Trophoblast cell (in vitro differentiated cells and primary cell): ENCODE measurements at regions not wholly inside any gene's neighbourhood (a gene's known extent, or its start where the extent isn't known, plus 50 kb on each side); places are given as distances from the start of the nearest gene placed in this dataset.
A peak's percentile ranks its signal among the peaks of the same experiment; 100 is the strongest.

ENCODE experiments used
- DNase-seq, 2 donors: peaks; one replicate each; pipeline ENCODE4 v3.0.0-alpha.2; 2016
- H2AFZ ChIP-seq: 2 replicates; pipeline ENCODE4 v1.6.1; 2013; ENCODE audit warnings: low read length, moderate library complexity, mild to moderate bottlenecking; ENCODE audit not compliant: insufficient read depth, poor library complexity
- H2AK5ac ChIP-seq: 2 replicates; pipeline ENCODE4 v1.6.1; 2013; ENCODE audit warnings: mild to moderate bottlenecking, low read length
- H2BK120ac ChIP-seq: 2 replicates; pipeline ENCODE4 v1.6.1; 2013; ENCODE audit warnings: low read length, mild to moderate bottlenecking, moderate library complexity; ENCODE audit not compliant: insufficient read depth, poor library complexity
- H2BK12ac ChIP-seq: 2 replicates; pipeline ENCODE4 v1.6.1; 2013; ENCODE audit warnings: mild to moderate bottlenecking, low read length, moderate library complexity
- H2BK5ac ChIP-seq: 2 replicates; pipeline ENCODE4 v1.6.1; 2013; ENCODE audit warnings: low read length, low read depth, moderate library complexity, mild to moderate bottlenecking; ENCODE audit not compliant: poor library complexity
- H3K14ac ChIP-seq: 2 replicates; pipeline ENCODE4 v1.6.1; 2013; ENCODE audit warnings: mild to moderate bottlenecking, low read length
- H3K18ac ChIP-seq: 2 replicates; pipeline ENCODE4 v1.6.1; 2013; ENCODE audit warnings: mild to moderate bottlenecking, low read length
- H3K23ac ChIP-seq: 2 replicates; pipeline ENCODE4 v1.6.1; 2013; ENCODE audit warnings: low read length
- H3K27ac ChIP-seq: 2 replicates; pipeline ENCODE4 v1.5.1; 2013; ENCODE audit warnings: low read depth, mild to moderate bottlenecking, inconsistent platforms, low read length, moderate library complexity
- H3K27me3 ChIP-seq: 2 replicates; pipeline ENCODE4 v1.6.1; 2013; ENCODE audit warnings: inconsistent platforms, mild to moderate bottlenecking, low read length, moderate library complexity; ENCODE audit not compliant: insufficient read depth
- H3K36me3 ChIP-seq, 2 experiments: 1 replicate in 1 of 2; 2 replicates in 1 of 2; pipeline ENCODE4 v1.6.1; 2013; ENCODE audit warnings: low read length in 2 of 2, mild to moderate bottlenecking in 2 of 2, moderate library complexity in 1 of 2; ENCODE audit not compliant: insufficient read depth in 2 of 2, control insufficient read depth in 1 of 2
- H3K4ac ChIP-seq: 2 replicates; pipeline ENCODE4 v1.6.1; 2013; ENCODE audit warnings: low read depth, mild to moderate bottlenecking, low read length, moderate library complexity
- H3K4me1 ChIP-seq, 2 experiments: 1 replicate in 1 of 2; 2 replicates in 1 of 2; pipeline ENCODE4 v1.6.1; 2013; ENCODE audit warnings: low read length in 2 of 2, mild to moderate bottlenecking in 2 of 2, moderate library complexity in 1 of 2; ENCODE audit not compliant: insufficient read depth in 2 of 2, control insufficient read depth in 1 of 2
- H3K4me2 ChIP-seq: 2 replicates; pipeline ENCODE4 v1.6.1; 2013; ENCODE audit warnings: inconsistent platforms, mild to moderate bottlenecking, low read length, moderate library complexity
- H3K4me3 ChIP-seq: 2 replicates; pipeline ENCODE4 v1.5.1; 2013; ENCODE audit warnings: mild to moderate bottlenecking, low read depth, low read length, inconsistent platforms
- H3K79me1 ChIP-seq: one replicate; pipeline ENCODE4 v1.6.1; 2013; ENCODE audit warnings: low read length
- H3K79me2 ChIP-seq: 2 replicates; pipeline ENCODE4 v1.6.1; 2013; ENCODE audit warnings: low read length, mild to moderate bottlenecking; ENCODE audit not compliant: control insufficient read depth, insufficient read depth, poor library complexity
- H3K9ac ChIP-seq: 2 replicates; pipeline ENCODE4 v1.6.1; 2013; ENCODE audit warnings: mild to moderate bottlenecking, low read length
- H3K9me3 ChIP-seq: 2 replicates; pipeline ENCODE4 v1.6.1; 2013; ENCODE audit warnings: low read depth, mild to moderate bottlenecking, control low read depth, inconsistent platforms, low read length; ENCODE audit not compliant: insufficient read depth
- H4K12ac ChIP-seq: 2 replicates; pipeline ENCODE4 v1.6.1; 2013; ENCODE audit warnings: low read depth, mild to moderate bottlenecking, low read length, moderate library complexity
- H4K8ac ChIP-seq: 2 replicates; pipeline ENCODE4 v1.6.1; 2013; ENCODE audit warnings: low read depth, mild to moderate bottlenecking, low read length, moderate library complexity
- H4K91ac ChIP-seq: one replicate; pipeline ENCODE4 v1.6.1; 2013; ENCODE audit warnings: low read depth, mild to moderate bottlenecking, low read length, moderate library complexity
- WGBS: extraction: QIAGEN DNeasy Blood & Tissue Kit; methylation state at CpG from one replicate; pipeline ENCODE4 v1.1.7; 2013; ENCODE audit warnings: missing lambda C conversion rate; ENCODE audit not compliant: insufficient read length, insufficient coverage; ENCODE audit errors: extremely low coverage; 5-methylcytosine and 5-hydroxymethylcytosine counted together

GRCh38 chr2:121907928-121908327, 152.5 kb downstream of the TSN start:
- Histone ChIP-seq H3K4me1 (no peaks in the 10 kb centered on the region), H4K12ac (no peak overlapping the region), H3K79me1 (no peaks in the 10 kb centered on the region), H3K18ac (no peak overlapping the region), H3K27ac (no peak overlapping the region), H3K9me3 (no peaks in the 10 kb centered on the region), H3K9ac (no peak overlapping the region), H3K4ac (no peak overlapping the region), H3K4me3 (no peak overlapping the region), H3K27me3 (no peaks in the 10 kb centered on the region), H3K79me2 (no peaks in the 10 kb centered on the region), H3K23ac (no peak overlapping the region), H2AFZ (no peak overlapping the region), H3K4me2 (no peak overlapping the region), H2AK5ac (no peak overlapping the region), H3K36me3 (no peaks in the 10 kb centered on the region), H4K8ac (no peak overlapping the region), H4K91ac (no peak overlapping the region), H3K14ac (no peak overlapping the region), H2BK5ac (no peak overlapping the region), H2BK120ac (no peak overlapping the region), H2BK12ac (no peak overlapping the region)
- no peak for DNase-seq
- no CpG with 5 or more reads among the region's 10 CpGs for WGBS

DNA sequence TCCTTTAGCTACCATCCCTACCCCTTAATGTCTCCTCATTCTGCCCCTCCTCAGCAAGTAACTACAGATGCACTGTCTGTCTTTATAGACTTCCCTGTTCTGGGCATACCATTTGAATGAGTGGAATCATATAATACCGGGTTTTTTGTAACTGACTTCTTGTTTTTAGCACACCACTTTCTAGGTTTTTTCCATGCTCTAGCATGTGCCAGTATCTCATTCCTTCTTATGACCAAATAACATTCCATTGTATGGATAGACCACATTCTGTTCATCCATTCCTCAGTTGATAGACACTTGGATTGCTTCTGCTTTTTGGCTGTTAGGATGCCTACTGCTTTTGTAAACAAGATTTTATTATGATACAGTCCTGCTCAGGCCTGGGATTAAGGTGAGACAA, 154.7 kb downstream of the TSN start:
- no peak overlapping the region for H2BK12ac ChIP-seq
- no peak overlapping the region for H3K23ac ChIP-seq
- H3K36me3 ChIP-seq, result no peaks in the 10 kb centered on the region
- no peaks in the 10 kb centered on the region for H3K79me2 ChIP-seq
- H3K27me3 ChIP-seq, result no peaks in the 10 kb centered on the region
- H3K4ac ChIP-seq, result no peak overlapping the region
- H3K79me1 ChIP-seq, result no peaks in the 10 kb centered on the region
- H3K9ac ChIP-seq, result no peak overlapping the region
- H2BK5ac ChIP-seq, result no peak overlapping the region
- no peak overlapping the region for H4K91ac ChIP-seq
- no peak overlapping the region for H2AK5ac ChIP-seq
- H3K18ac ChIP-seq, result no peak overlapping the region
- no peak overlapping the region for H4K8ac ChIP-seq
- no CpG with 5 or more reads among the region's 1 CpG for WGBS
- H3K4me2 ChIP-seq, result no peak overlapping the region
- H3K4me1 ChIP-seq, result no peaks in the 10 kb centered on the region
- no peak overlapping the region for H2AFZ ChIP-seq
- no peak overlapping the region for H3K14ac ChIP-seq
- no peak overlapping the region for H4K12ac ChIP-seq
- peak in 1 of 2 donors; percentile 72 for DNase-seq
- H3K4me3 ChIP-seq, result no peak overlapping the region
- no peak overlapping the region for H2BK120ac ChIP-seq
- no peak overlapping the region for H3K27ac ChIP-seq
- no peaks in the 10 kb centered on the region for H3K9me3 ChIP-seq

DNA sequence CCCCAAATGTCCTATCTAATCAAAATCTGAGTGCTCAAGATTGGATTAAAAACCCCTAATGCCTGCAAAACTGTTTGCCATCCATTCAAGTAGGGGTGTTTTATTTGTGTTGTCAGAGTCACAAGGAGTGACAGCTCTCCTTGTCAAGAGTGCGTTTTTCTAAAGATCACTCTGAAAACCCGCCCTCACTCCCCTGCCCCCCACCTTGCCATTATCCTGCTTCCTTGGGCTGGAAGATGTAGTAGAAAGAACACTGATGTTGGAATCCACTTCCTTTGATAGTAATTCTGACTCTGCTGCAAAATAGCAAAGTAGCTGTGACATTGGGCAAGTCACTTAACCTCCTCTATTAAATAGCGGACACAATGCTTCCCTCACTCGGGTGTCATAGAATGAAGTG, 155.6 kb downstream of the TSN start:
- H2AK5ac ChIP-seq, result no peak overlapping the region
- H4K12ac ChIP-seq, result no peak overlapping the region
- no peak overlapping the region for H4K91ac ChIP-seq
- no peak overlapping the region for H2AFZ ChIP-seq
- no CpG with 5 or more reads among the region's 4 CpGs for WGBS
- no peaks in the 10 kb centered on the region for H3K36me3 ChIP-seq
- H2BK5ac ChIP-seq, result no peak overlapping the region
- H3K79me2 ChIP-seq, result no peaks in the 10 kb centered on the region
- H3K18ac ChIP-seq, result no peak overlapping the region
- no peak overlapping the region for H3K4ac ChIP-seq
- no peaks in the 10 kb centered on the region for H3K9me3 ChIP-seq
- H4K8ac ChIP-seq, result no peak overlapping the region
- H2BK12ac ChIP-seq, result no peak overlapping the region
- DNase-seq, result no peak
- no peaks in the 10 kb centered on the region for H3K79me1 ChIP-seq
- H3K4me3 ChIP-seq, result no peak overlapping the region
- no peak overlapping the region for H3K14ac ChIP-seq
- H3K4me1 ChIP-seq, result no peaks in the 10 kb centered on the region
- H2BK120ac ChIP-seq, result no peak overlapping the region
- H3K27me3 ChIP-seq, result no peaks in the 10 kb centered on the region
- H3K4me2 ChIP-seq, result no peak overlapping the region
- H3K27ac ChIP-seq, result no peak overlapping the region
- H3K23ac ChIP-seq, result no peak overlapping the region
- no peak overlapping the region for H3K9ac ChIP-seq

- H2BK120ac ChIP-seq, result no peak overlapping the region
- no peaks in the 10 kb centered on the region for H3K36me3 ChIP-seq
- no peak overlapping the region for H3K9ac ChIP-seq
- H3K79me2 ChIP-seq, result no peaks in the 10 kb centered on the region
- no peaks in the 10 kb centered on the region for H3K79me1 ChIP-seq
- peaks cover 2% of the 10 kb centered on the region for H3K9me3 ChIP-seq
- H2BK5ac ChIP-seq, result no peak overlapping the region
- H2AFZ ChIP-seq, result no peak overlapping the region
- no CpG with 5 or more reads among the region's 10 CpGs for WGBS
- no peak overlapping the region for H3K14ac ChIP-seq
- no peak overlapping the region for H3K4me2 ChIP-seq
- no peak for DNase-seq
- H3K4me1 ChIP-seq, result no peaks in the 10 kb centered on the region
- H3K18ac ChIP-seq, result no peak overlapping the region
- H3K4ac ChIP-seq, result no peak overlapping the region
- H3K23ac ChIP-seq, result no peak overlapping the region
- no peak overlapping the region for H3K27ac ChIP-seq
- H2BK12ac ChIP-seq, result no peak overlapping the region
- H3K4me3 ChIP-seq, result no peak overlapping the region
- no peak overlapping the region for H4K91ac ChIP-seq
- no peak overlapping the region for H2AK5ac ChIP-seq
- H3K27me3 ChIP-seq, result no peaks in the 10 kb centered on the region
- H4K12ac ChIP-seq, result no peak overlapping the region
- no peak overlapping the region for H4K8ac ChIP-seq
Measured at GRCh38 chr2:121917143-121917542, 161.7 kb downstream of the TSN start.
